ENCODE measurements at regions not wholly inside any gene's neighbourhood (a gene's known extent, or its start where the extent isn't known, plus 50 kb on each side); places are given as distances from the start of the nearest gene placed in this dataset.
A peak's percentile ranks its signal among the peaks of the same experiment; 100 is the strongest.
"Not testable (repeated sequence)": the region's sequence is repeated elsewhere in the genome, so short reads cannot be mapped to it uniquely, and the experiment has no call there.

DNA sequence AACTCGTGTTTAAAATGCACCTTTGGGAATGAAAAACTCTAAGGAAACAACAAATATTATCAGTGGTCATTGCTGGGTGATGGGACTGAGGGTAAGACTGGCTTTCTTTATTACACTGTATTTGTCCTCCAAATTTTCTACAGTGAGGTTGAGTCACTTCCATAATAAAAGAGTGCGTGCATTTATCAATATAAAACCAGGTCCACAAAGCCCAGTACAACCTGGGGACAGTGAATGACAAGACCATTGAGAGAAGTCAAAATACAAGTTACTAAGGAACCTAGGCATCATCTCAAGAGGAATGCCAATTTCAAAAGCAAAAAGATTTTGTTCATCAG is 76.4 kb downstream of the MAGED4 start:
- DNase-seq (ENCODE audit: low spot score): no peak

- DNase-seq (ENCODE audit: low spot score): peak; percentile 91
Observed at GRCh38 chrX:52261463-52262194, 76.9 kb downstream of the MAGED4 start.

GRCh38 chrX:52262195-52262546 is 77.5 kb downstream of the MAGED4 start:
- DNase-seq (ENCODE audit: low spot score): no peak

GRCh38 chrX:52263417-52263816 is 78.7 kb downstream of the MAGED4 start:
- DNase-seq (ENCODE audit: low spot score): no peak

GRCh38 chrX:52265713-52266112 is 81.0 kb downstream of the MAGED4 start:
- no peak for DNase-seq (ENCODE audit: low spot score)

DNA sequence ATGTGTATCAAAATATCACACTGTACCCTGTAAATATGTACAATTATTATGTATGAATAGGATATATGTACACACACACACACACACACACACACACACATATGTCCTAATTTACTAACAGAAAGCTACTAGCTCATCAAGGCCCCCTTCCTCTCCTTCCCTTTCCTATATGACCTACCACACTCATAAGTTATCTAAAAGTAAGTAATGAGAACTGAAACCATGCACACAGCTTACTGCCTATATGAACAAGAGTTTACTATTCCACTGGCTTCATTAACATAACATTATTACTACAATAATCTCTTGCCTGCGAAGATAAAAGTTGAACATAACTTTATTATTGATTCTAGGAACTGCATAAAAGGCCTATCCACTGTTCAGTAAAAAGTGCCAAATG is 83.8 kb downstream of the MAGED4 start:
- DNase-seq (ENCODE audit: low spot score): not testable (repeated sequence)

GRCh38 chrX:52270453-52271116 is 85.9 kb downstream of the MAGED4 start:
- no peak for DNase-seq (ENCODE audit: low spot score)

GRCh38 chrX:52271206-52271605 is 86.5 kb downstream of the MAGED4 start:
- DNase-seq (ENCODE audit: low spot score): peak; percentile 5

DNA sequence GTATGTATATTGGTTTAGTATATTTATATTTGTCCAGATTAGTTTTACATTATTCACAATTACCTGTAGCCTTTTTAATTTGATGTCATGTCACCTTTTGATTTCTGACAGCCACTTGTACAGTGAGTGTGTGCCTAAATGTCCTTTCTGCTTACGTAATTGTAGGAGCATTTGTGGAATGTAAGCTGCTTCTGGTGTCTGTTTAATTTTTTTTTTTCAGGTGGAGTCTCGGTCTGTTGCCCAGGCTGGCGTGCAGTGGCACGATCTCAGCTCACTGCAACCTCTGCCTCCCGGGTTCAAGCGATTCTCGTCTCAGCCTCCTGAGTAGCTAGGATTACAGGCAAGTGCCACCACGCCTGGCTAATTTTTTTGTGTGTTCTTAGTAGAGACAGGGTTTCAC is 91.2 kb upstream of the XAGE2 start:
- no peak for DNase-seq (ENCODE audit: low spot score)

GRCh38 chrX:52280812-52281211 is 88.0 kb upstream of the XAGE2 start:
- no peak for DNase-seq (ENCODE audit: low spot score)

DNA sequence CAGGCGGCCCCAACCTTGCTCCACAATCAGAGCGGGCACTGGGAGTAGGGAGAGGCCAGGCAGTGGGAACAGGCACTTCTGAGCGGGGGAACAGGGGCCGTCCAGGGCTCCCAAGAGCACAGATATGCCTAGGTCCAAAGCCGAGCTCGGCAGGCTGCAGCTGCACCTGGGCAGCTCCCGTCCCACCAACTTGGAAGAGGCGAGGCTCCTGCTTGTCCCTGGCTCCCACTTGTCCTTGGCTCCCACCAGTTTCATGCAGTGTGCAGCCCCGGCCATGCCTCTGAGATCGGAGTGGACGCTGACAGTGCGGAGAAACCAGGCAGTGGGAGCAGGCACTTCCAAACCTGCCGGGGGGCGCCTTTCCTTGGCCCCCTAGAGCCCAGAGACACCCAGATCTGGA is 84.0 kb upstream of the XAGE2 start:
- DNase-seq (ENCODE audit: low spot score): no peak

DNA sequence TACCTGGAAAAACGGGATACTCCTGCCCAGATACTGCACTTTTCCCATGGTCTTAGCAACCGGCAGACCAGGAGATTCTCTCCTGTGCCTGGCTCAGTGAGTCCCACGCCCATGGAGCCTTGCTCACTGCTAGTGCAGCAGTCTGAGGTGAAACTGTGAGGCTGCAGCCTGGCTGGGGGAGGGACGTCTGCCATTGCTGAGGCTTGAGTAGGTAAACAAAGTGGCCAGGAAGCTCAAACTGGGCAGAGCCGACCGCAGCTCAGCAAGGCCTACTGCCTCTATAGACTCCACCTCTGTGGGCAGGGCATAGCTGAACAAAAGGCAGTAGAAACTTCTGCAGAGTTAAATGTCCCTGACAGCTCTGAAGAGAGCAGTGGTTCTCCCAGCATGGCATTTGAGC is 69.9 kb upstream of the XAGE2 start:
- not testable (repeated sequence) for DNase-seq (ENCODE audit: low spot score)

DNA sequence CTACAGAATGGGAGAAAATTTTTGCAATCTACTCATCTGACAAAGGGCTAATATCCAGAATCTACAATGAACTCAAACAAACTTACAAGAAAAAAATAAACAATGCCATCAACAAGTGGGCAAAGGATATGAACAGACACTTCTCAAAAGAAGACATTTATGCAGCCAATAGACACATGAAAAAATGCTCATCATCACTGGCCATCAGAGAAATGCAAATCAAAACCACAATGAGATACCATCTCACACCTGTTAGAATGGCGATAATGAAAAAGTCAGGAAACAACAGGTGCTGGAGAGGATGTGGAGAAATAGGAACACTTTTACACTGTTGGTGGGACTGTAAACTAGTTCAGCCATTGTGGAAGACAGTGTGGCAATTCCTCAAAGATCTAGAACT is 60.3 kb upstream of the XAGE2 start:
- DNase-seq (ENCODE audit: low spot score): not testable (repeated sequence)
